ENCODE measurements at regions not wholly inside any gene's neighbourhood (a gene's known extent, or its start where the extent isn't known, plus 50 kb on each side); places are given as distances from the start of the nearest gene placed in this dataset.

- Mint-ChIP-seq H3K27ac (ENCODE audit: unreplicated experiment) (no peak overlapping the region), H3K36me3 (ENCODE audit: unreplicated experiment) (no peaks in the 10 kb centered on the region), H3K9me3 (ENCODE audit: unreplicated experiment) (peaks cover 22% of the 10 kb centered on the region), H3K4me1 (ENCODE audit: unreplicated experiment) (peaks cover 13% of the 10 kb centered on the region), H3K27me3 (ENCODE audit: unreplicated experiment) (no peaks in the 10 kb centered on the region), H3K4me3 (ENCODE audit: unreplicated experiment) (no peak overlapping the region)
- DNase-seq (ENCODE audit: extremely low spot score, unreplicated experiment): no peak
- TF ChIP-seq CTCF (IDR thresholded peaks at IDR 0.05): no peak
Measured at GRCh38 chr7:46558482-46559193, 637.6 kb upstream of the IGFBP3 start.

GRCh38 chr7:46557781-46558180 is 636.7 kb upstream of the IGFBP3 start:
- no peak for TF ChIP-seq CTCF (IDR thresholded peaks at IDR 0.05)
- no peaks in the 10 kb centered on the region for H3K27me3 Mint-ChIP-seq (ENCODE audit: unreplicated experiment)
- H3K36me3 Mint-ChIP-seq (ENCODE audit: unreplicated experiment): no peaks in the 10 kb centered on the region
- H3K4me1 Mint-ChIP-seq (ENCODE audit: unreplicated experiment): peaks cover 13% of the 10 kb centered on the region
- no peak for DNase-seq (ENCODE audit: extremely low spot score, unreplicated experiment)
- no peak overlapping the region for H3K27ac Mint-ChIP-seq (ENCODE audit: unreplicated experiment)
- no peak overlapping the region for H3K4me3 Mint-ChIP-seq (ENCODE audit: unreplicated experiment)
- H3K9me3 Mint-ChIP-seq (ENCODE audit: unreplicated experiment): peaks cover 22% of the 10 kb centered on the region

- Mint-ChIP-seq H3K27ac (ENCODE audit: unreplicated experiment) (no peak overlapping the region), H3K4me1 (ENCODE audit: unreplicated experiment) (peaks cover 13% of the 10 kb centered on the region), H3K36me3 (ENCODE audit: unreplicated experiment) (no peaks in the 10 kb centered on the region), H3K4me3 (ENCODE audit: unreplicated experiment) (no peak overlapping the region), H3K9me3 (ENCODE audit: unreplicated experiment) (peaks cover 22% of the 10 kb centered on the region), H3K27me3 (ENCODE audit: unreplicated experiment) (no peaks in the 10 kb centered on the region)
- TF ChIP-seq CTCF (IDR thresholded peaks at IDR 0.05): no peak
- DNase-seq (ENCODE audit: extremely low spot score, unreplicated experiment): no peak
Measured at GRCh38 chr7:46557295-46557711, 636.2 kb upstream of the IGFBP3 start.

GRCh38 chr7:46554688-46555422 is 633.8 kb upstream of the IGFBP3 start:
- H3K36me3 Mint-ChIP-seq (ENCODE audit: unreplicated experiment): no peaks in the 10 kb centered on the region
- no peak for TF ChIP-seq CTCF (IDR thresholded peaks at IDR 0.05)
- H3K9me3 Mint-ChIP-seq (ENCODE audit: unreplicated experiment): peaks cover 2% of the 10 kb centered on the region
- H3K27me3 Mint-ChIP-seq (ENCODE audit: unreplicated experiment): no peaks in the 10 kb centered on the region
- peaks cover 13% of the 10 kb centered on the region for H3K4me1 Mint-ChIP-seq (ENCODE audit: unreplicated experiment)
- DNase-seq (ENCODE audit: extremely low spot score, unreplicated experiment): no peak
- no peak overlapping the region for H3K4me3 Mint-ChIP-seq (ENCODE audit: unreplicated experiment)
- H3K27ac Mint-ChIP-seq (ENCODE audit: unreplicated experiment): no peak overlapping the region

GRCh38 chr7:46551603-46552002 is 630.5 kb upstream of the IGFBP3 start:
- no peak for TF ChIP-seq CTCF (IDR thresholded peaks at IDR 0.05)
- H3K9me3 Mint-ChIP-seq (ENCODE audit: unreplicated experiment): peaks cover 9% of the 10 kb centered on the region
- no peaks in the 10 kb centered on the region for H3K27me3 Mint-ChIP-seq (ENCODE audit: unreplicated experiment)
- no peak overlapping the region for H3K27ac Mint-ChIP-seq (ENCODE audit: unreplicated experiment)
- no peak overlapping the region for H3K4me3 Mint-ChIP-seq (ENCODE audit: unreplicated experiment)
- peaks cover 2% of the 10 kb centered on the region for H3K36me3 Mint-ChIP-seq (ENCODE audit: unreplicated experiment)
- no peak for DNase-seq (ENCODE audit: extremely low spot score, unreplicated experiment)
- H3K4me1 Mint-ChIP-seq (ENCODE audit: unreplicated experiment): no peaks in the 10 kb centered on the region
